M059J (cell line): ENCODE measurements at regions not wholly inside any gene's neighbourhood (a gene's known extent, or its start where the extent isn't known, plus 50 kb on each side); places are given as distances from the start of the nearest gene placed in this dataset.
A peak's percentile ranks its signal among the peaks of the same experiment; 100 is the strongest.

Experiments
- DNase-seq: peaks from one replicate; pipeline ENCODE4 v3.0.0-alpha.2; 2012; ENCODE audit warnings: low read depth

DNA sequence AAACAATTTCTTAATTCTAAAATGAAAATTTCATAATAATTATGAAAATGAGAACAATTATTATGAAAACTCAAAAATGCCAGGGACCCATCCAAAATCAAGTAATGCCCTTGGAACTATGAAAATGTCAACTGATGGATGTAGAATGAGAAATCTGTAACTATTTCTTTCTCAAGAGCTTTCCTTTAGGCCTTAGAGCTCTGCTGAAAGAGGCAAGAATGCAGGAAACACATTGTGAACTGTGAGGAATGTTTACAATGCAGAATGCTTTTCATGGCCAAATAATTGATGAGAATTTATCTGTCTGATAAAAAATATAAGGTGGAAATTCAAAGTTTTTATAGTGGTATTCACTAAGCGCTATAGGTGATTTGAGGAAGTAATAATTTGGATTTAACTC, 207.1 kb upstream of the PCDH18 start:
- no peak for DNase-seq

DNA sequence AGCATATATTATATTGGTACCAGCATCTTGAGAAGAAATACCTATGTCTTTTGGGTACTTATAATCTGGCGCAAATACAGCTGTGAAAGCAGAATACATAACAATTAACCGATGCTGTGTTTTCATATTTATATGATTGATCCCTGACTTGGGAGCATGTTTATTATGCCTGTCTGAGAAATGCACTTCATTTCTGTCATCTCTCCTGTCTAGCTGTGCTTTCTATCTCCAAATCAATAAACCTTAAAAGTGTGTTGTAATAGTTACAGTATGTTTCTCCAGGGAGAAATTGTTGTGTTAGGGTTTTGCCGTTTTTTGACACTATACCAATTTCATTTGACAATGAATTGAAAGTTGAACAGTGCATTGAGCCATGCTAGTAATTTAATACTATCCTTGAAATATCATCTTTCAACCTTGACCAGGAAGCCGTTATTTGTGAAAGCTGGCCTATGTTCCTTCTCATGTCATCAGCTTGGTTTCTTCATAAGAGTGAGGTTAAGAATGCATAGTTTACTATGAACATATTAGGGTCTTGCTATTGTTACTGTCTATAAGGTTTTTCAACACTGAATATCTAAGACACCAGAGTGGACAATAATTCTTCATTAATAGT, 206.2 kb upstream of the PCDH18 start:
- no peak for DNase-seq

DNA sequence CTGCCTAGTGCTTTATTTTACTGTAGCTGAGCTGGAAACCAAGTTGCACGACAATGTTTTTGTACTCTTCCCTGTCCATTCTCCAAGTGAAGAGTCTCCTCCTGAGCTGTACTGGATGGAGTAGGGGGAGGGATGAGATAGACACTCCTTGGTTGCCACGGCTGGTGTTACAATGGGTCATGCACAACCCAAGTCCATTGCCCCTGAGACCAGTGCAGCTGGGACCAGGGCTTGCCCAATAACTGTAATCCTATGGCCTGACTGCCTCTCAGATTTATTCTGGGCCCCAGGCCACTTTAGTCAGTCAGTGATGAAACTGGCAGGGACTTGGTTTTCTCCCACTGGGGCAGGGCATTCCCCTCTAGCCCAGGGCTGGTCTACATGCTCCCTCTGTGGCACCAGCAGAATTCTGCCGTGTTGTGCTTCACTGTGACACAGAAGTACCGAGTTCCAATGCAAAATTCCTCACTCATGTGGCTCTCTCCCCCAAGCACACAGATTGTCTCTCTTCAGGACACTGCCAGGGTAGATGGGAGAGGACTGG, 203.3 kb upstream of the PCDH18 start:
- DNase-seq = peak; percentile 2

DNA sequence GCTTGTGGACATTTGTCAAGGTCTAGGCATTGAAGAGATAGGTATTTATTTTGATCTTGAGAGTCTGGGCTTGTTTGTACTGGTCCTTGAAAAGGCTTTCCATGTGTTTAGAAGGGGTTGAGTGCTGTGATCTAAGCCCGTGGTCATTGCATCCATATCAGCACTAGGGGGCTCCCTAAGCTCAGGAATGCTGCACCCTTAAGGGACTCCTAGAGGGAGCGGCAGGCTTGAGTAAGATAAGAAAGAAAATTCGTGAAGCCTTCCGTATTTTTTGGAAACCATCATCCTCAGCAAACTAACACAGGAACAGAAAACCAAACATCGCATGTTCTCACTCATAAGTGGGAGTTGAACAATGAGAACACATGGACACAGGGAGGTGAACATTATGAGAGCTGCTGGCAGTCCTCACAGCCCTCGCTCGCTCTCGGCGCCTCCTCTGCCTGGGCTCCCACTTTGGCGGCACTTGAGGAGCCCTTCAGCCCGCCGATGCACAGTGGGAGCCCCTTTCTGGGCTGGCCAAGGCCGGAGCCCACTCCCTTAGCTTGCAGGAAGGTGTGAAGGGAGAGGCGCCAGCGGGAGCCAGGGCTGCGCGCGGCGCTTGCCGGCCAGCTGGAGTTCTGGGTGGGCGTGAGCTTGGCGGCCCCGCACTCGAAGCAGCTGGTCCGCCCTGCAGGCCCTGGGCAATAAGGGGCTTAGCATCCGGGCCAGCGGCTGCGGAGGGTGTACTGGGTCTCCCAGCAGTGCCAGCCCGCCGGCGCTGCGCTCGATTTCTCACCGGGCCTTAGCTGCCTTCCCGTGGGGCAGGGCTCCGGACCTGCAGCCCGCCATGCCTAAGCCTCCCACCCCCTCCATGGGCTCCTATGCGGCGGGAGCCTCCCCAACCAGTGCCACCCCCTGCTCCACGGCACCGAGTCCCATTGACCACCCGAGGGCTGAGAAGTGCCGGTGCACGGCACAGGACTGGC, 201.2 kb upstream of the PCDH18 start:
- peak; percentile 6 for DNase-seq

DNA sequence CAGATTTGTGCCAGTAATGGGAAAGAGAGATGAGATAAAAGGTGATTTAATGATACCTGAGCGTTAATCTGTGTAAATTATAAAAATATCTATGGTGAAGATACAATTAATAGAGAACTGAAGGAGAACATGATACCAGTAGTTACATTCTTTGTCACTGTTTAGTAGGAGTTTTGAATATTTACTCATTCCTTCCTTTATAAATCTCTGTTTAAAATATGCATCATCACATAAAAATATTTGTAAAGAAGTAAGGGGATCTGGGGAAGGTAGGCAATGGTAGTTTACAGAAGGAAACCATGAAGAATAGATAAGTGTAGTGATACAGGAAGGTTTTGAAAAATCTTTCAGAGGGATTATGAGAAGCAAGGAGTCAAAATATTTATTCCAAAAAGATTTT, 190.6 kb upstream of the PCDH18 start:
- DNase-seq = no peak

DNA sequence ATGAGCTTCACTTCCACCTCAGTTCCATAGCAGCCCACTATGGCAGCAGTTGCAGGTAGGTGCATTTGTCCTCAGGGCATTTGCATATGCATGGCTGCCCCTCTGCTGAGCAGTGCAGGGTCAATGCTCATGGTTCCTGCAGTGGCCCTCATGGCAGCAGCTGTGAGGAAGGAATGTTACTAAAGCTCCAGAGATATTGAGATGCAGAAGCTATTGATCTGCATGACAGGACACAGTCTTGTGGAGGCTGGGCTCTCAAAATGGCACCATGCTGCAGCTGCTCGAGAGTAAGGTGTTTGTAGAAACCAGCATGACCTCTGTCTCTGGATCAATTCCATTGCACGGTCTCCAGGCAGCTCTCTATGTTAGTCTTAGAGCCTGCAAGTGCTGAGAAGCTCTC, 179.2 kb upstream of the PCDH18 start:
- DNase-seq = no peak

DNA sequence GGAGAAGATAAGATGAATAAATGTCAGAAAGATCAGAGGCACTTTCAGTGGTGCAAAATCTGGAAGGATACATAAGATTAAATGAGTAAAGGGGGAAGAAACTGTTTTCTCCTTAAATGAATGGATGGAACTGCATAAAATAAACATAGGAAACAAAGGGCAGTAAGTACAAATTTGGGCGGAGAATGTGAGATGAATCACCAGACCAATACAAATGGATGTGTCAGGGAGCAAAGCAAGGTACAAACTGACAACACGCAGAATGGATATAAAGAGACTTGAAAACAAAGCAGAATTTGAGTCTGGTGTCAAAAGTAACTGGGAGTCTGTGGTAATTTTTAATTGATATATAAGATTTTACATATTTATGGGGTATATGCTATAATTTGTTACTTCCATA, 175.3 kb upstream of the PCDH18 start:
- DNase-seq = peak; percentile 29

DNA sequence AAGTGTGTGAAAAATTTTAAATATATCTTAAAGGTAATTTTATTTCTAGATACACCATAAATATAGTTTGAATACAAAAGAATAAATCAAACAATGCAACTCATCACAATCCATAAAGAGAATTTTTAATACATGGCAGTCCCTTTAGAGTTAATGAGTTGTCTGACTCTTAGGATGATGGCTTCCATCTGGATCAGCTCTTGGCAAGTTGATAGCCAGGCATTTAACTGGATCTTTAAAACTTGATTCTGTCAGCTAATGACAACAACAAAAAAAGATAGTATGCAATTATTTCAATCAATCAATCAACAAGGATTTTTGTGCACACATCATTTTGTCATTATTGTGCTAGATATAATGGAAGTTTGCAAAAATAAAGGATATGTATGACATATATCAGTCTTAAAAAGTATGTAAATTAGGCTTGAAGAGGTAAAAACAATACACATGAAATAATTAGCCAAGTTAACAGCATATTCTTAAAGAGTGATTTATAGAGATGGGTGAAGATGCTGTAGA, 174.9 kb upstream of the PCDH18 start:
- no peak for DNase-seq

DNA sequence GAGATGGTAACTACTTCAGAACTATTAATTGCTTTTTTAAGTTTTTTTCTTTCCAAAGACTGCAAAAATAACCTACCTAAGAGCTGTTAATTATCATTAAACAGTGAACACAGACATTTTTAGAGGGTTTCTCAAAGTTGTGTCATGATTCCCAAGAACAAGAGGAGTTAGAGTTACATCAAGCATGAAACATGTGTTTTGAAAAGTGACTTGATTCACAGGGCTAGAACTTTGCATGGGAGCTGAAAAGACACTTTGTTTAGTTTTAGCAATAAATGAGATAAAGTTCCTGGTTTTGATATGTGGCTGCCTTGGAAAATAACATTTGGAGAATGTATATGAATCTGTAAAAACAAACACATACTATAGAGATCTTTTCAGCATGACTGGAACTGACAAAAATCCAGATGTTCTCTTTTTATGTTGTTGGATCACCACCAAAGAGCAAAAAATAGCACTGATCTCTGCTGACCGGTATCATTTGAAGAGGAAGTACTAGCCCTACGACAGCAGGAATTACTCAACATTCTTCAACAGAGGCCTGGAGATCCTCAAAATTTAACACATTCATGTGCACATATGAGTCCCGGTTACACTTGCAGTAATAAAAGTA, 173.0 kb upstream of the PCDH18 start:
- DNase-seq = peak; percentile 1

DNA sequence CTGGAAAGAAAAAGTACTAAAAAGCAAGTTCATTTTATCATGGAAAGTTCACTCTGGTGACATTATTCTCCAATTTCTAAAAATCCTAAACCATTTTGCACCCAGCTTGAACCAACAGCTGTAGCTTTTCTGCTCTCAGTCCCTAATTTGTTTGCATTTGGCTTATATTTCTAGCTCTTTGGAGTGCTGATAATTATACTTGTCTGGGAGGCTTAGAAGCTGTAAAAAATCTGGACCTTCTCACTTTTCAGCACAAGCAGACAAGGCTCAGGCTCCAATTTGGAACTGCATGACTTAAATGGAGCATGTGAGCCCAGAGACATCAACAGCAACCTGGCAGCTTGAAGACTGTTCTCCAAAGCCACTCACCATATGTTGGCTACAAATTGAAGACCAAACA, 170.9 kb upstream of the PCDH18 start:
- no peak for DNase-seq

DNA sequence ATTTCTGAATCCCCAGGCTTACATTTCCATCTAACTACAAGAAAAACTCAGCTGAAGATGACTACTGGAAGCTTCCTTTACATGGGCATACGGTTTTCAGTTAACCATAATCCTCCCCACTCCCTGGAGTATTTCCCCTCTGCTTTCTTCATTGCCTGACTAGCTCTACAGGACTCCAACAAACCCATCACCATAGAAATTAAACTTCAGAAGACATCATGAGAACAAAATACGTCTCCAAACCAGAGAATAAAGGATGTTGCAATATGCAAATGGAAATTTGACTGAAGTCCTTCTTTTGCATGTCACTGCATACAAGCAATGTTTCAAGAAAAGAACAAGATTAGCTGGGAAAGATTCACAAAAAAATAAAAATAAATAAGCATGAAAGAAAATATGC, 170.2 kb upstream of the PCDH18 start:
- no peak for DNase-seq

DNA sequence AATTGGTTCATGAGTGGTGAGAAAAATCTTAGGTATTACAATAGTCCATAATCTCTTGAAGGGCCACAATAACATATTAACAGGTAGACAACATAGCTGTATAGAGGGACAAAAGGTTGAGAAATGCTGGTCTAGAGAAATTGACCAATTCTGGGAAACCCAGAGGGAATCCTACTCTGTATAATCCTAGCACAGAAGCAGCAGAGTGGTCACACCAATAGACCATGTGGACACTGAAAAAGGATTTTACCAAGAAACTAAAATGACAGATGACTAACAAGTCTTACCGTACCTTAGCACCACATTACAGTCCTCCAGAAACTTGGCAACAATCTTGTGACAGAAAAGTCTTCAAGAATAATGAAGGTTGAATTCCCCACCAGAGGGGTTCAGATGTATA, 169.1 kb upstream of the PCDH18 start:
- DNase-seq = no peak

DNA sequence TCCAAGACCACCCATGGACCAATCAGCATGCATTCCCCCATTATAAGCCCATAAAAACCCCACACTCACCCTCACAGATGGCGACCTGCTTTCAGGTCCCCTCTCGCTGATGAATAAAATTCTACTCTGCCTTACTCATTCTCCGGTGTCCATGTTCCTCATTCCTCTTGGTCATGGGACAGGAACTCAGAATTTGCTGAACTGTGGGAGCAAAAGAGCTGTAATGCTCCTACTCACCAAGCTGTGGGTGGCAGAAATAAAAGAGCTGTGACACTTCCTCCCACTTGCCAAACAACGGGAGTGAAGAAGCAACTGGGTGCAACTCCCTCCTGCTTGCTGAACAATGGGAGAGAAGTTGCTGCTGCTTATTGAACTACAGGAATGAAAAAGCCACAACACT, 168.5 kb upstream of the PCDH18 start:
- DNase-seq = no peak

DNA sequence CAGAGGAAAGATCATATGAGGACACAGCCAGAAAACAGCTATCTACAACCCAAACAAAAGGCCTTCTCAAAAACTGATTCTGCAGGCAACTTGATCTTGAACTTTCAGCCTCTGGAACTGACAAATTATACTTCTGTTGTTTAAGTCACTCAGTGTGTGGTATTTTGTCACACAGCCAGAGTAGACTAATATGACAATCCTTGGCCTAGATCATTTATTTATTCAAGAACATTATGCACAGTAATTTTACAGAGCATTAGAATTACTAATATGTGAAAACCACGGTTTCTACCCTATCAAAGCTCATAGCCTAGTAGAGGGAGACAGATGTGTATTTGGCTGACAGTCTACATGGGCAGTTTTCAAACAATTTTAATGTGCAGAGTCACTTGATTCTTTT, 167.8 kb upstream of the PCDH18 start:
- peak; percentile 2 for DNase-seq

DNA sequence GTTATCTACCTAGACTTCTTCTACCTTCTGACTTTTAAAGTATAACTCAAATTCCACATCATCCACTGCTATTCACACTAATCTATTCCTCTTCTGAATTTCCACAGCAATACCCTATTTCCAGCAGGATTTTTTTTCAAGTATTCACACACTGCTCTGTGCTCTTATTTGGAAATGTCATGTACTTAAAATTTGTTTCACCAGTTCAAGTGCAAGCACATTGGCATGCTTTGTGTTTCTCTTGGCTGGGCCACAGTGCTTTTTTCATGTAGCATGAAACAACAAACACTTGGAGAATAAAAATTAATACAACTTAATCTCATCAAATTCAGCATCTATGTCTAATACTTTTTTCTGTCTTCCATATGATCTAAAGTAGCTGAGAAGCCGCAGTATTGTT, 161.8 kb upstream of the PCDH18 start:
- no peak for DNase-seq

DNA sequence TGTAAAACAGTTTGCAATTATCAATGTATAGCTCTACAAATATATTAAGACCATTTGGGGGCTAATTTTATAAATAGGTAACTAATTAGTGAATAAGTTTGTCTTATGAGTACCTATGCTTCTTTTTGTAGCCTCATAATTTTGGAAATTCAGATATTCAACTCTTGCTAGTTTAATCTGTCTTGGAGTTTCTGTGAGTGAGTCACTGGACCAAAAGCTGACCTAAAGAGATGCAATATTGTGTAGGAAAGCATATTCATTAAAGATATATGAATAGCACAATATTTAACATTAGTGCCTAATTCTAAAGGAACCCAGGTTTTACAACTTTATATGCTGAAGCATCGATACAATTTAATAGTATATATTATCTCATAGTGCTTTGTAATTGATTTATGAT, 161.3 kb upstream of the PCDH18 start:
- DNase-seq = no peak

DNA sequence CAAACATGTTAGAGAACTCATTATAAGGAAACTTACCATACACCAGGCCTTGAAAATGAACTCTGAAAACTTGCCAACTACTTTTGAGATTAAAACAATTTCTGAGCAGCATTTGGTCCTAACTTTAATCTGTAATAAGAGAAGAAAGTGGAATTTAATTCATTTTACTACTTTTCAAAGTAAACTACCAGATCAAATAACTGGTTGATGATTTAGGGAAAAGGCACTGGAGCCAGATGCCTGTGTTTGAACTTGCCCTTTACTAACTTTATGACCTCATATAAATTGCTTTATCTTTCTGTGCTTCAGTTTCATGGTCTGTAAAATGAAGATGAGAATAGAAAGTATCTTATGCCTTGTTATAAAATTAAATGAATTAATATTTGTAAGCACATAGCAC, 159.9 kb upstream of the PCDH18 start:
- DNase-seq = no peak

DNA sequence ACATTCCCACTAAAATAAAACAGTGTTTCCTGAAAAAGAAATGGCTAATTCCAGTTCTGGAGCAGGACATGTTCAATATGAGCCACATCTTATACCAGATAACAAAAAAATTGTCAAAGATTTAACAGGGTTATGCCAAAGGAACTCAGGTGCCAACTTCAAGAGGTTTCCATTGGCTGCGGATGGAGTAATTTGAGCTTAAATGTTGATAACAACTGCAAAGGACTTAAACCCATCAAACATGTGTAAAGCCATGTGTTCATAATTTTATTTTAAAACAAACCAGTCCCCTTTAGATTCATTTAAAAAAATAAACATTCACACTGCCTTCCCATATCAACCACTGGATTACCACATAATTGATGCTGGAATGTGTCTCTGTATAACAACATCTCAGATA, 156.4 kb upstream of the PCDH18 start:
- DNase-seq = no peak

DNA sequence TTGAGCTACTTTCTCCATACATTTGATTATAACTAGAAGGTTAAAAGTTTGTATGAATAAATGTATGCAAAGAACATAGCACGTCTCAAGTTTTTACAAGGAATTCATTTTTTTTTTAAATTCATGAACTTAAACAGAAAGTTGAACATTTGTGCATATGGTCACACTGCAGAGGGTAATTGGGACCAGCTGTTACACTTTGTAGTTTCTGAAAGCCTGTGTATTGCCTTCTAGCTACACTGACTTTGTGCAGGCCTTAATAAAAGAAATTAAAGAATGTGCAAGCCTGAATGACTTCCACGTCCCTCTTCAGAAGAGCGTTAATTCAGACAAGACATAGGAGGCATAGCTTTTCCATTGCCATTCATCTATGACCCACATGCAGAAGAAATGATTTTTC, 153.1 kb upstream of the PCDH18 start:
- no peak for DNase-seq

DNA sequence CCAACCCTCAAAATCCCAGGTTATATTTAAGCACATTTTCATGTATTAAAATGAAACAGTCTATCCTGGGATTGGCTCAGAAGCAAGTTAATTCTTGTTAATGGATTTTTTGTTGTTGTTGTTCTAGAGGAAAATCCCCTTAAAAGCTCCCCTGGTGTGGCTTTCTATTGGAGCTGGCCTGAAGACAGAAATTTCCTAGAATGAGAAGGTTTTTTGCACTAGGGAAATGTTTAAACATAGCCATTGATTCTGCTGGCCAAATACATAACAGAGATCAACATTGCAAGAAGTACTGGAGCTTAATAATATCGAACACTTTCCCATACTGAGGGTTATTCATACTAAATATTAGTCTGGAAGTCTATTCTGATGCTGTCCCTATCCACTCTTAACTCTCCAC, 148.8 kb upstream of the PCDH18 start:
- DNase-seq = no peak

DNA sequence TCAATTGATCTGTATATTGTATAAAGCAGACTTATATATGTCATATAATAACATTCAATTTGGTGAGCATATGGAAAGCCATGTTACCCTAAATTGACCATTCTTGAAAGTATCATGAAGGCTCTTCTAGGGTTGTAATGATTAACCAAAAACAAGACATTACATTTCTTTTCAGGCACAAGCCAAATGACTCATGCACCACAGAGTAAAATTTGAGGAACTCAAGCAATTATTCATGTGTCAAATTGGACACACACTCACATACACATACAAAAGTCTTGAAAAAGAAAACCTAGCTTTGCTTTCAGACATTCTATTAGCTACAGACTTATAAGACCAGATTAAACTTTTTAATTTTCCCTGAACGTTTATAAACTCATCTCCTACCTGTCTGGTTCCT, 146.5 kb upstream of the PCDH18 start:
- peak; percentile 59 for DNase-seq

DNA sequence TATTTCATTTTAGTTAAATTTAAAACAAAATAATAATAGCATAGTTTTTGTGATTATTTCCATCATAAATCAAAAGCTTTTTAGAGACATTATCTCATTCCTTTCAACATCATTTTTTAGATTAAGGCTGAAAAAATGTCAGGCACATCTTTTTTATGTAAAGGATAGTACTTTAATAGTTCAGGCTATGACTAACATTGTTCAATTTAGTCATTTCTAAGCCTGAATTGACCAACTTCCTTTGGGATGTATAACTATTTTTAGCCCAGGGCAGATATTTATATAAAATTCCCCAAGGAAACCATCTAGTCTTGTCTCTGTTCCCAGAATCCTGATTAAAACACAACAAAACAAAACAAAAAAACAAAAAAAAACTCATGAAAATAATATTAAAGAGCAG, 145.6 kb upstream of the PCDH18 start:
- peak; percentile 41 for DNase-seq
